Ovary (tissue), 3 donors: ENCODE measurements at regions not wholly inside any gene's neighbourhood (a gene's known extent, or its start where the extent isn't known, plus 50 kb on each side); places are given as distances from the start of the nearest gene placed in this dataset.

Experiments used
- POLR2A ChIP-seq: fragments of 450-650 bp; IDR thresholded peaks from one replicate; pipeline ENCODE4 v1.6.1; 2017; ENCODE audit warnings: antibody characterized with exemption, mild to moderate bottlenecking, moderate library complexity
- TF ChIP-seq, protein P1 (sequence below), 3 donors: fragments of 450-650 bp in 2 of 3; fragments of 200-600 bp in 1 of 3; IDR thresholded peaks; one replicate each; pipeline versions ENCODE4 v1.5.1 to v1.8.0; 2016 to 2022; ENCODE audit warnings: antibody characterized with exemption in 3 of 3, mild to moderate bottlenecking in 1 of 3
- donor health status: DM: no; HTN: no; CAD: no.

DNA sequence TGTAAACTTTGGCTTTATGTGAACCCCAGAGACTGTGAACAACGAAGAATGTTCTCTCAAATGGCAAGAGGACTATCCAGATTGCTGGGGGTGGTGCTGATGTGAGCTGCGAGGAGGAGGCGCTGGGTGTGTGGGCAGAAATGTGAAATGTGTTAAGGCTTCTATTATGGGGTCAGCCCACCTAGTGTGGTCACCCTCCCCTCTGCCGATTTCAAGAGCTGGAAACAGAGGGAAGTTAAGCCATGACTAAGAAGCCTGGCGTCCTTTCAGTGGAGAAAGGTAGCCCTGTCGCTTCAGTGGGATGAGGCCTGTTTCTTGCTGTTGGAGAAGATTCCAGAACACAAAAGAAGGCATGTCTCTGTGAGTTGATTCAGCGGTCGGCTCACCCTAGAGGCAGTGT is 89.0 kb upstream of the KCTD1 start:
- TF ChIP-seq POLR2A = no peak
- TF ChIP-seq, protein P1, sequence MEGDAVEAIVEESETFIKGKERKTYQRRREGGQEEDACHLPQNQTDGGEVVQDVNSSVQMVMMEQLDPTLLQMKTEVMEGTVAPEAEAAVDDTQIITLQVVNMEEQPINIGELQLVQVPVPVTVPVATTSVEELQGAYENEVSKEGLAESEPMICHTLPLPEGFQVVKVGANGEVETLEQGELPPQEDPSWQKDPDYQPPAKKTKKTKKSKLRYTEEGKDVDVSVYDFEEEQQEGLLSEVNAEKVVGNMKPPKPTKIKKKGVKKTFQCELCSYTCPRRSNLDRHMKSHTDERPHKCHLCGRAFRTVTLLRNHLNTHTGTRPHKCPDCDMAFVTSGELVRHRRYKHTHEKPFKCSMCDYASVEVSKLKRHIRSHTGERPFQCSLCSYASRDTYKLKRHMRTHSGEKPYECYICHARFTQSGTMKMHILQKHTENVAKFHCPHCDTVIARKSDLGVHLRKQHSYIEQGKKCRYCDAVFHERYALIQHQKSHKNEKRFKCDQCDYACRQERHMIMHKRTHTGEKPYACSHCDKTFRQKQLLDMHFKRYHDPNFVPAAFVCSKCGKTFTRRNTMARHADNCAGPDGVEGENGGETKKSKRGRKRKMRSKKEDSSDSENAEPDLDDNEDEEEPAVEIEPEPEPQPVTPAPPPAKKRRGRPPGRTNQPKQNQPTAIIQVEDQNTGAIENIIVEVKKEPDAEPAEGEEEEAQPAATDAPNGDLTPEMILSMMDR (IDR thresholded peaks at IDR 0.05) = no peak
